Hepatocyte (in vitro differentiated cells): ENCODE measurements at regions not wholly inside any gene's neighbourhood (a gene's known extent, or its start where the extent isn't known, plus 50 kb on each side); places are given as distances from the start of the nearest gene placed in this dataset.

ENCODE experiments used
- DNase-seq: peaks from one replicate; pipeline ENCODE4 v3.0.0-alpha.2; 2016; ENCODE audit warnings: low spot score
- H2AFZ ChIP-seq: fragments of 200-600 bp; sonication (generic); 2 replicates; pipeline ENCODE4 v1.6.0; 2016; ENCODE audit warnings: antibody characterized with exemption, mild to moderate bottlenecking
- H3K27ac ChIP-seq: fragments of 200-600 bp; sonication (generic); 2 replicates; pipeline ENCODE4 v1.5.1; 2016; ENCODE audit warnings: mild to moderate bottlenecking
- H3K27me3 ChIP-seq: fragments of 200-600 bp; sonication (generic); 2 replicates; pipeline ENCODE4 v1.6.1; 2016
- H3K36me3 ChIP-seq: fragments of 200-600 bp; sonication (generic); replicated peaks from 2 replicates; pipeline ENCODE4 v1.5.1; 2016; ENCODE audit warnings: low read depth; ENCODE audit not compliant: insufficient read depth
- H3K4me1 ChIP-seq: fragments of 200-600 bp; sonication (generic); 2 replicates; pipeline ENCODE4 v1.5.1; 2016; ENCODE audit warnings: mild to moderate bottlenecking, moderate library complexity; ENCODE audit not compliant: insufficient read depth
- H3K4me2 ChIP-seq: fragments of 200-600 bp; sonication (generic); 2 replicates; pipeline ENCODE4 v1.6.0; 2016
- H3K4me3 ChIP-seq: fragments of 200-600 bp; sonication (generic); 2 replicates; pipeline ENCODE4 v1.5.1; 2016; ENCODE audit warnings: mild to moderate bottlenecking
- H3K79me2 ChIP-seq: fragments of 200-600 bp; sonication (generic); 2 replicates; pipeline ENCODE4 v1.6.0; 2017; ENCODE audit warnings: mild to moderate bottlenecking
- H3K9me2 ChIP-seq: fragments of 200-600 bp; sonication (generic); replicated peaks from 2 replicates; pipeline ENCODE4 v1.6.0; 2017; ENCODE audit warnings: mild to moderate bottlenecking; ENCODE audit not compliant: insufficient read depth
- H3K9me3 ChIP-seq: fragments of 200-600 bp; sonication (generic); 2 replicates; pipeline ENCODE4 v1.5.1; 2016; ENCODE audit warnings: low read depth, mild to moderate bottlenecking
- H4K20me1 ChIP-seq: fragments of 200-600 bp; sonication (generic); 2 replicates; pipeline ENCODE4 v1.6.0; 2016; ENCODE audit warnings: mild to moderate bottlenecking; ENCODE audit not compliant: insufficient read depth, poor library complexity, severe bottlenecking
- CTCF ChIP-seq: fragments of 200-600 bp; sonication (generic); IDR thresholded peaks from 2 replicates; pipeline ENCODE4 v1.5.1; 2016; ENCODE audit warnings: antibody characterized with exemption, mild to moderate bottlenecking; ENCODE audit not compliant: poor library complexity
- EZH2 ChIP-seq: fragments of 200-600 bp; sonication (generic); IDR thresholded peaks from 2 replicates; pipeline ENCODE4 v1.6.1; 2016; ENCODE audit warnings: antibody characterized with exemption, mild to moderate bottlenecking, borderline replicate concordance
- EZH2phosphoT487 ChIP-seq: fragments of 200-600 bp; sonication (generic); IDR thresholded peaks from one replicate; pipeline ENCODE4 v1.6.1; 2018; ENCODE audit warnings: antibody characterized with exemption, mild to moderate bottlenecking, low read depth, moderate library complexity; ENCODE audit not compliant: unreplicated experiment, severe bottlenecking
- WGBS: methylation state at CpG from one replicate; pipeline ENCODE4 v1.1.6; 2016; ENCODE audit warnings: low lambda C conversion rate; ENCODE audit errors: missing lambda C conversion rate; 5-methylcytosine and 5-hydroxymethylcytosine counted together

DNA sequence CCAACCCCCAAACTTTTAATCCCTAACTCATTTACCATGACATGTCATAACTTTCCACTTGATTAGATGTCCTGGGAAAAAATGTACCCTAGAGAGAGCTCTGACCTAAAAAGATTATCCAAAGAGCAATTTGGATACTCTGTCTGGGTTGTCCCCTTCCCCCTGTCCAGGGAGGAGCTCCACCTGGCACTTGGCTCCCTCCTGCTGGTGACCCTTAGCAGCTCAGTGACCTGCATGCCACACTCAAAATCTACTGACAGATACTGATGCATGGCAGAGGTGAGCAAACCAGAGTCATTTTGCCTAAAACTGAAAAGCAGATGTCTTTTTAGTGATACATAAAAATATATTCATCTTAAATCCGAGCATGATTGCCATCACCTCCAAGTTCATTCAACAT is 442.3 kb upstream of the CHRM3 start:
- TF ChIP-seq CTCF (no peak), EZH2phosphoT487 (no peak), EZH2 (no peak)
- no peaks in the 10 kb centered on the region for H3K4me1 ChIP-seq
- no peaks in the 10 kb centered on the region for H4K20me1 ChIP-seq
- no peaks in the 10 kb centered on the region for H3K79me2 ChIP-seq
- no peak for DNase-seq
- no peak overlapping the region for H3K4me2 ChIP-seq
- no peaks in the 10 kb centered on the region for H3K27me3 ChIP-seq
- no peaks in the 10 kb centered on the region for H3K9me2 ChIP-seq
- H3K27ac ChIP-seq, result no peak overlapping the region
- H3K9me3 ChIP-seq, result no peaks in the 10 kb centered on the region
- 74% methylated on average over 1 of the region's 1 CpG for WGBS
- H2AFZ ChIP-seq, result no peak overlapping the region
- H3K36me3 ChIP-seq, result no peaks in the 10 kb centered on the region
- H3K4me3 ChIP-seq, result no peak overlapping the region

GRCh38 chr1:238927899-238928298 is 458.5 kb upstream of the CHRM3 start:
- Histone ChIP-seq H3K27me3 (no peaks in the 10 kb centered on the region), H3K9me3 (no peaks in the 10 kb centered on the region), H3K27ac (no peak overlapping the region), H3K36me3 (no peaks in the 10 kb centered on the region), H2AFZ (no peak overlapping the region), H3K79me2 (no peaks in the 10 kb centered on the region), H3K4me1 (no peaks in the 10 kb centered on the region), H4K20me1 (no peaks in the 10 kb centered on the region), H3K9me2 (no peaks in the 10 kb centered on the region), H3K4me2 (no peak overlapping the region), H3K4me3 (no peak overlapping the region)
- 93% methylated on average over 1 of the region's 1 CpG for WGBS
- DNase-seq, result no peak
- TF ChIP-seq EZH2phosphoT487 (no peak), EZH2 (no peak), CTCF (no peak)

GRCh38 chr1:238916828-238917227 is 469.5 kb upstream of the CHRM3 start:
- TF ChIP-seq CTCF (no peak), EZH2 (no peak), EZH2phosphoT487 (no peak)
- no peaks in the 10 kb centered on the region for H3K9me2 ChIP-seq
- H3K4me2 ChIP-seq, result no peak overlapping the region
- no peaks in the 10 kb centered on the region for H3K79me2 ChIP-seq
- no peaks in the 10 kb centered on the region for H3K9me3 ChIP-seq
- DNase-seq, result no peak
- no peak overlapping the region for H3K4me3 ChIP-seq
- H3K4me1 ChIP-seq, result no peaks in the 10 kb centered on the region
- H3K27ac ChIP-seq, result no peak overlapping the region
- H4K20me1 ChIP-seq, result no peaks in the 10 kb centered on the region
- 80% methylated on average over 4 of the region's 4 CpGs for WGBS
- H3K27me3 ChIP-seq, result no peaks in the 10 kb centered on the region
- no peak overlapping the region for H2AFZ ChIP-seq
- H3K36me3 ChIP-seq, result no peaks in the 10 kb centered on the region

DNA sequence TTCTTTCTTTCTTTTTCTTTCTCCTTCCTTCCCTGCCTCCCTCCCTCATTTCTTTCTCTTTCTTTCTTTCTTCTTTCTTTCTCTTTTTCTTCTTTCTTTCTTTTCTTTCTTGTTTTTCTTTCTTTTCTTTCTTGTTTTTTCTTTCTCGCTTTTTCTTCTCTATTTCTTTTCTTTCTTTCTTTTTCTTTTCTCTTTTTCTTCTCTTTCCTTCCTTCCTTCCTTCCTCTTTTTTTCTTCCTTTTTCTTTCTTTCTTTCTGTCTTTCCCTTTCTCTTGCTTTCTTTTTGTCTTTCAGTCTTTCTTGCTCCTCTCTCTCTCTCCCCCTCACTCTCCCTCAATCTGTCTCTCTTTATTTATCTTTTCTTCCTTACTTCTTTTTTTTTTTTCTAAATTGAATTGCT is 472.0 kb upstream of the CHRM3 start:
- DNase-seq, result no peak
- 100% methylated on average over 1 of the region's 1 CpG for WGBS
- Histone ChIP-seq H3K4me1 (no peaks in the 10 kb centered on the region), H3K9me2 (no peaks in the 10 kb centered on the region), H3K4me3 (no peak overlapping the region), H3K4me2 (no peak overlapping the region), H3K9me3 (no peaks in the 10 kb centered on the region), H3K27ac (no peak overlapping the region), H3K36me3 (no peaks in the 10 kb centered on the region), H4K20me1 (no peaks in the 10 kb centered on the region), H3K79me2 (no peaks in the 10 kb centered on the region), H2AFZ (no peak overlapping the region), H3K27me3 (no peaks in the 10 kb centered on the region)
- no peak for TF ChIP-seq EZH2
- TF ChIP-seq CTCF, result no peak
- no peak for TF ChIP-seq EZH2phosphoT487
